ENCODE measurements at regions not wholly inside any gene's neighbourhood (a gene's known extent, or its start where the extent isn't known, plus 50 kb on each side); places are given as distances from the start of the nearest gene placed in this dataset.

GRCh38 chr4:67229148-67229547, 316.2 kb downstream of the CENPC start:
- ATAC-seq (no peak), DNase-seq (no peak)

GRCh38 chr4:67220861-67221260, 324.4 kb downstream of the CENPC start:
- ATAC-seq: no peak
- DNase-seq: no peak

DNA sequence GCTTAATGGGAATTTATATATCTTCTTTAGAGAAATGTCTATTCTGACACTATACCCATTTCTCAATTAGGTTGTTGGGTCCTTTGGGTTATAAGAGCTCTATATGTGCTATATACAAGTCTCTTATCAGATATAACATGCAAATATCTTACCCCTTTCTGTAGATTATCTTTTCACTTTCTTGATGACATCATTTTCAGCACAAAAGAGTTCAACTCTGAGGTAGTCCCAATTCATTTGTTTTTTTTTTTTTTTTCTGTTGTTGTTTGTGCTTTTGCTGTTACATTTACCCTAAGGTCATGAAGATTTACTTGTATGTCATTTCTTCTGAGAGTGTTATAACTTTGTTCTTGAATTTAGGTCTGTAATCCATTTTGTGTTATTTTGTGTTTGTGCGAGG, 326.4 kb downstream of the CENPC start:
- no peak for ATAC-seq

GRCh38 chr4:67207941-67208441, 337.3 kb downstream of the CENPC start:
- no peak for DNase-seq

More for the DNA sequence above, 326.4 kb downstream of the CENPC start:
- DNase-seq: no peak

DNA sequence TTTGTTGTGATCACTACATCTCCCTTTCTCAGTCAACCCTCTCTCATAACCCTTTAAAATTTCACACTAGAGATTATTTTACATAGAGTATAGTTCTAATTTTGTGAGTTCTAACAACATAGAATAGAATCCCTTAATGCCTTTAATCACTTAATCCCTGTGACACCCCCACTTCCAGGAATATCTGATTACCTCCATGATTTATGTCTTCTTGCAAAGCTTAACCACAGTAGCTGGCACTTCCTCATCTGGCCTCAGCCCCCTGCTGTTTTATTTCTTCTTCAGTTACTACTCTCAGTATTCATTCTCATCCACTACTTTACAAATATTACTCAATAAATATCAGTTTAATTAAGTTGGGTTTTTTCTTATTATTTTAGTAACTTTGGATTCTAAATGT, 340.9 kb downstream of the CENPC start:
- ATAC-seq (no peak), DNase-seq (no peak)

More at GRCh38 chr4:67207941-67208441, 337.3 kb downstream of the CENPC start:
- ATAC-seq: no peak

GRCh38 chr4:67201334-67201733, 344.0 kb downstream of the CENPC start:
- ATAC-seq (no peak), DNase-seq (no peak)

GRCh38 chr4:67198727-67199126, 346.6 kb downstream of the CENPC start:
- no peak for ATAC-seq
- DNase-seq: no peak

- DNase-seq: no peak
- ATAC-seq: no peak
Observed at GRCh38 chr4:67167849-67168248, 377.5 kb downstream of the CENPC start.

DNA sequence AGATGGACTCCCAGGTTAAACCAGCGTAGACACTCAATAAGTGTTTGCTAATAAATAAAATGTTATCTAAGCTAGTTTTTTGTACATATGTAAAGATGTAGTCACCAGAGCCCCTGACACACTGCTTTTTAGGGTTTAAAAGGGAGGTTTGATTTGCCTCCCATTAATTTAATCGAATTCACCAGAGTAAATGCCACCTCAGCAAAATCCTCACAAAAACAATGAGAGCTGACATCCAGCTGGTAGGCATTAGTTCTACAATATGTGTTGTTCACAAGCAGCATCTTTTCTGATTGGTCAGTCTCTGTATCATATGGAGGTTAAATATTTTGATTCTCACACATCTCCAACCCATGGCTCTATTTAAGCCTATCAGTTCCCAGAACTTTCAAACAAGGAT, 382.6 kb downstream of the CENPC start:
- DNase-seq (no peak), ATAC-seq (no peak)

DNA sequence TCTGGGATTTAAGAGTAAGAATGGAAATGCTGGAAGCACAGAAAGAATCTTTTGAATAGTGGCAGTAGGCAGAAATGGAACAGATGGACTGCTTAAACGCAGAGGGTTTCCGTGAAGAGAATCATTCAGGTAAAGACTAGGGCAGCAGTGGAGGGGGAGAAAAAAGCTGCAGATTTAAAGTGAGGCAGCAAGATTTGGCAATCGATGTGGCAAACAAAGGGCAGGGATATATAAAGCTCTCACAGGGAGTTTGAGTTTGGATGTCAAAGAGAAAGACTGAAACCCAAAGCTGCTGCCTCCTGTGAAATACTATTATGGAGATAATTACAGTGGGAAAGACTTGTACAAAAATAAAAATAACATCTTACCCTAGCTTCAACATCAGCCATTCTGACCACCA, 384.0 kb downstream of the CENPC start:
- DNase-seq: no peak
- no peak for ATAC-seq

GRCh38 chr4:67160394-67160793, 384.9 kb downstream of the CENPC start:
- DNase-seq (no peak), ATAC-seq (peak; percentile 36)

DNA sequence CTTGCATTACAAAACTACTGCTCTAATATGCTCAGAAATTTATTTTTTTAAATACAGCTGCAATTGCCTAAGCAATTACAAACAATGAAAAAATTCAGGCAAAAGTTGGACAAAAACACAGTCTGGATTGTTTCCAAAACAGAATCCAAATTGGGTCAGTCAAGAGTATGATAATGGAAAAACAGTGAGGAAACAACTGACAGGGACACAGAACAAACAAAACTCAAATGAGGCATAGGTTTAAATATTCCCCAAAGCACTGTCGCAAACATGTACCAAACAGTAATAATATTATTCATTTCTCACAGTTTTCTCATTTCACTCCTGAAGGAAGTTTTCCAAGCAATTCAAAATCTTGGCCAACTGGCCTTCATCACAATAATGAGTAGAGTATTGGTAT, 386.6 kb downstream of the CENPC start:
- DNase-seq: no peak

GRCh38 chr4:67152976-67153375, 392.3 kb downstream of the CENPC start:
- DNase-seq: no peak
- ATAC-seq: no peak

More for the DNA sequence above, 386.6 kb downstream of the CENPC start:
- no peak for ATAC-seq

DNA sequence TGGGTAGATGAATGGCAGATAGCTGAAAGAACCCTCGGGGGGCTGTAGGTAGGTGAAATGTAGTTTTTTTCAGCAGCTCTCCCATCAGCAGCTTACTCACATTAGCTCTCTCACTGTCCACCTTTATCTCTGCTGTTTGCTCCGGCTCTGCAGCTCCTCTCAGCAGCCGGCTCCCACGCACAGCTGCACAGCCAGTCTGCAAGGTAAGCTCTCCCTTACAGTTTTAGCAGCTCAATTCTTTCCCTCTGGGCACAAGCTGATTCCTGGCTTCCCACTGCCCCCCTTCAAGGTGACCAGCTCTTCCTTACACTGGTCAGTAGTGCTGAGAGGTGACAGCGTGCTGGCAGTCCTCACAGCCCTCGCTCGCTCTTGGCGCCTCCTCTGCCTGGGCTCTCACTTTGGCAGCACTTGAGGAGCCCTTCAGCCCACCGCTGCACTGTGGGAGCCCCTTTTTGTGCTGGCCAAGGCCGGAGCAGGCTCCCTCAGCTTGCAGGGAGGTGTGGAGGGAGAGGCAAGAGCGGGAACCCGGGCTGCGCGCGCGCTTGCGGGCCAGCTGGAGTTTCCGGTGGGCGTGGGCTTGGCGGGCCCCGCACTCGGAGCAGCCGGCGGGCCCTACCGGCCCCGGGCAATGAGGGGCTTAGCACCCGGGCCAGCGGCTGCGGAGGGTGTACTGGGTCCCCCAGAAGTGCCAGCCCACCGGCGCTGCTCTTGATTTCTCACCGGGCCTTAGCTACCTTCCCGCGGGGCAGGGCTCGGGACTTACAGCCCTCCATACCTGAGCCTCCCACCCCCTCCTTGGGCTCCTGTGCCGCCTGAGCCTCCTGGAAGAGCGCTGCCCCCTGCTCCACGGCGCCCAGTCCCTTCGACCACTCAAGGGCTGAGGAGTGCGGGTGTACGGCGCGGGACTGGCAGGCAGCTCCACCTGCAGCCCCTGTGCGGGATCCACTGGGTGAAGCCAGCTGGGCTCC, 393.6 kb downstream of the CENPC start:
- ATAC-seq (no peak), DNase-seq (no peak)

GRCh38 chr4:67141586-67141985, 403.7 kb downstream of the CENPC start:
- no peak for DNase-seq
- ATAC-seq: no peak

GRCh38 chr4:67134616-67135015, 410.7 kb downstream of the CENPC start:
- no peak for ATAC-seq
- no peak for DNase-seq

GRCh38 chr4:67133162-67133561, 412.1 kb downstream of the CENPC start:
- DNase-seq (no peak), ATAC-seq (no peak)

- ATAC-seq (no peak), DNase-seq (no peak)
Observed at GRCh38 chr4:67131224-67131623, 414.1 kb downstream of the CENPC start.

DNA sequence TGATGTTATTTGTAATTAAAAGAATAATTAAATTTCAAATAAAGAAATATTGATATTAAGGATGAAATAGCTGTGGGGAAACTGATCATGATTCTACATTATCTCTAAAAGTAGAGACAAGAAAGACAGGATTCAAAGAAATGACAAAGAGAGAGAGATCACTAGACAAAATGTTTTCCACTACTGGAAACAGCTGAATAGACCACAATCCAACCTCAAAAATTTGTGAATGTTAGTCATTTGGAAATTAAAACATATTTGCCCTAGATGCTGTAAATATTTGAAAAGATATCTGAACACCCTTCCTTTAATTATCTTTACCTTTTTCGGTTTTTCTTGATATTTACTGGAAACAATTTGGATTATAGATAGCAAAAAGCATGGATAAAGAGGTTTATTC, 414.9 kb downstream of the CENPC start:
- ATAC-seq: no peak
- DNase-seq: no peak

- DNase-seq: no peak
- ATAC-seq: no peak
Observed at GRCh38 chr4:67126570-67126969, 418.7 kb downstream of the CENPC start.

DNA sequence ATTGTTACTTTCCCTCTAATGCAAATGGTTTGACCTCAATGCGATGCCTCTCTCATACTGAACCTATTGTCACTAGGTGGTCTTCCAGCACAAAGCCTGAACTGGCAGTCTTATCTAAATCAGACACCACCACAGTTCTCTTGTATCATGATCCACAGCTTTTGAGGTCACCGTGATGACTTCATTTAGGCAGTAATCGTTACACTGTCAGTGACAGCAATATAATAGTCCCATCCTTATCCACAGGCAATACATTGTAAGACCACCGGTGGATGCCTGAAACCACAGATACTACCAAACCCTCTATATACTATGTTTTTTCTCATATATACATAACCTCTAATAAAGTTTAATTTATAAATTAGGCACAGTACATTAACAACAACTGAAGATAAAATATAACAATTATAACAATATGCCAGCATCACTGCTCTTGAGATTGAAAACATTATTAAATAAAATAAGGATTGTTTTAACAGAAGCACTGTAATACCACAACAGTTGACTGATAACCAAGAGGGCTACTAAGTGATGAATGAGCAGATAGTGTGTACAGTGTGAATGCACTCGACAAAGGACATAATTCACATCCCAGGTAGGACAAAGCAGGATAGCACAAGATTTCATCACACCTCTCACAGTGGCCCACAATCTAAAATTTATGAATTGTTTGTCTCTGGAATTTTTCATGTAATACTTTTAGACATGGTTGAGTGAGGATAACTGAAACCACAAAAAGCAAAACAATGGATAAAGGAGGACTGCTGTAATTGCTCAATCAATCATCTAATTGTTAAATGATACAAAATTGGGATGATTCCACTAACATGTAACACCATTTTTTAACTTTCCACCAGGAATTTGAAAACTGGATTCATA, 419.4 kb downstream of the CENPC start:
- DNase-seq (no peak), ATAC-seq (no peak)

DNA sequence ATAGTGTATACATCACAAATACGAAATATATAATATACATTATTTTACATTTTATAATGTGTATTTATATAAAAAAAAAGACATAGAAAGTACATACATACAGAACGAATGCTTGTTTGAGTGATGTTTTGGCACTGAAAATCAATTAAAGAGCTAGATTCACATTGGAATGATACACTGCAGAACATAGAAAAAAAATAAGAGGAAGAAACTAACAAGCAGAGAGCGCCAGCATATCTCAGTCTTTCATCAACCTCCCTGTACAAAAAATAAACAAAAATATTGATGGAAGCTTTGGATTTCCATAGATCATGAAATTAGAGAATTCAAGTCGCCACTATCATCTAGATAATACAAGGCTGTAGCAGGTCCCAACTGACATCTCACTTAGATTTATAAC, 420.6 kb downstream of the CENPC start:
- no peak for ATAC-seq

GRCh38 chr4:67122029-67122428, 423.3 kb downstream of the CENPC start:
- DNase-seq (no peak), ATAC-seq (no peak)

More for the DNA sequence above, 420.6 kb downstream of the CENPC start:
- DNase-seq: no peak
